Activated CD4-positive, alpha-beta T cell treated with anti-CD3 and anti-CD28 coated beads for 36 hours (primary cell): ENCODE measurements at regions not wholly inside any gene's neighbourhood (a gene's known extent, or its start where the extent isn't known, plus 50 kb on each side); places are given as distances from the start of the nearest gene placed in this dataset.

Experiments used
- ATAC-seq: fragments of 200-7000 bp; cut with Tn5 transposase; one replicate; pipeline ENCODE4 v1.10.0; 2021; ENCODE audit warnings: mild to moderate bottlenecking, moderate library complexity
- CTCF ChIA-PET: fragments of 350-600 bp; sonication (Branson Sonifier 250); formaldehyde crosslinking; loops from one replicate; lab custom pipeline; 2021; ENCODE audit warnings: antibody characterized with exemption; lab: Charles Lee
- POLR2A ChIA-PET: fragments of 350-600 bp; sonication (Branson Sonifier 250); formaldehyde crosslinking; loops from one replicate; lab custom pipeline; 2021; ENCODE audit warnings: antibody characterized with exemption, inconsistent platforms; lab: Charles Lee
- DNase-seq: peaks from one replicate; pipeline ENCODE4 v3.0.0-alpha.2; 2020
- H3K27ac Mint-ChIP-seq: one replicate; pipeline ENCODE4 v1.8.0; 2021; ENCODE audit warnings: mixed read lengths
- H3K27me3 Mint-ChIP-seq: one replicate; pipeline ENCODE4 v1.8.0; 2021; ENCODE audit warnings: mixed read lengths
- H3K36me3 Mint-ChIP-seq: one replicate; pipeline ENCODE4 v1.8.0; 2021; ENCODE audit warnings: low read depth, mixed read lengths
- H3K4me1 Mint-ChIP-seq: one replicate; pipeline ENCODE4 v1.8.0; 2021; ENCODE audit warnings: mixed read lengths
- H3K4me3 Mint-ChIP-seq: one replicate; pipeline ENCODE4 v1.8.0; 2021; ENCODE audit warnings: mild to moderate bottlenecking, moderate library complexity, mixed read lengths
- H3K9me3 Mint-ChIP-seq: one replicate; pipeline ENCODE4 v1.8.0; 2021; ENCODE audit warnings: low read depth, mixed read lengths
- intact Hi-C, 2 experiments: fragments of 100-400 bp; cut with DNase I in 1 of 2; cut with micrococcal nuclease in 1 of 2; formaldehyde crosslinking; loops; one replicate each; pipeline versions ENCODE4 v1.14.2 to v1.15.1; 2022 to 2024; cut with DNase I, micrococcal nuclease

- intact Hi-C loops, result no loop called here
- ChIA-PET CTCF (interaction anchor here (1.7 kb wide), 1 partner anchor 27 kb away, joined by 5 read pairs; no protein-coding TSS in a partner anchor), POLR2A (no interaction called here)
- Mint-ChIP-seq H3K9me3 (no peaks in the 10 kb centered on the region), H3K27ac (no peak overlapping the region), H3K4me3 (no peak overlapping the region), H3K27me3 (peaks cover 4% of the 10 kb centered on the region), H3K36me3 (no peaks in the 10 kb centered on the region), H3K4me1 (no peaks in the 10 kb centered on the region)
- ATAC-seq (no peak), DNase-seq (no peak)
Measured at GRCh38 chr9:14402583-14402982, 88.6 kb upstream of the NFIB start.

- ChIA-PET POLR2A (no interaction called here), CTCF (interaction anchor here (1.7 kb wide), 1 partner anchor 27 kb away, joined by 5 read pairs; no protein-coding TSS in a partner anchor)
- Mint-ChIP-seq H3K27me3 (peaks cover 4% of the 10 kb centered on the region), H3K36me3 (no peaks in the 10 kb centered on the region), H3K9me3 (no peaks in the 10 kb centered on the region), H3K4me1 (no peaks in the 10 kb centered on the region), H3K27ac (no peak overlapping the region), H3K4me3 (no peak overlapping the region)
- no peak for DNase-seq
- no peak for ATAC-seq
- intact Hi-C loops, result no loop called here
Measured at GRCh38 chr9:14401911-14402310, 88.0 kb upstream of the NFIB start.

- Mint-ChIP-seq H3K4me3 (no peak overlapping the region), H3K36me3 (no peaks in the 10 kb centered on the region), H3K27me3 (peaks cover 4% of the 10 kb centered on the region), H3K4me1 (no peaks in the 10 kb centered on the region), H3K27ac (no peak overlapping the region), H3K9me3 (no peaks in the 10 kb centered on the region)
- CTCF ChIA-PET, result no interaction called here
- POLR2A ChIA-PET, result no interaction called here
- intact Hi-C loops, result no loop called here
- no peak for DNase-seq
- no peak for ATAC-seq
Measured at GRCh38 chr9:14400658-14400995, 86.7 kb upstream of the NFIB start.

GRCh38 chr9:14399756-14400657 lies 86.1 kb upstream of the NFIB start:
- Mint-ChIP-seq H3K27ac (no peak overlapping the region), H3K27me3 (peaks cover 4% of the 10 kb centered on the region), H3K4me3 (no peak overlapping the region), H3K4me1 (no peaks in the 10 kb centered on the region), H3K9me3 (no peaks in the 10 kb centered on the region), H3K36me3 (no peaks in the 10 kb centered on the region)
- POLR2A ChIA-PET, result no interaction called here
- DNase-seq, result no peak
- CTCF ChIA-PET, result interaction anchor here (0.6 kb wide), 1 partner anchor 76 kb away, joined by 3 read pairs; no protein-coding TSS in a partner anchor
- no peak for ATAC-seq
- intact Hi-C loops, result no loop called here

- CTCF ChIA-PET, result no interaction called here
- intact Hi-C loops, result no loop called here
- H3K9me3 Mint-ChIP-seq, result no peaks in the 10 kb centered on the region
- DNase-seq (no peak), ATAC-seq (no peak)
- POLR2A ChIA-PET, result no interaction called here
- no peaks in the 10 kb centered on the region for H3K36me3 Mint-ChIP-seq
- H3K27me3 Mint-ChIP-seq, result peaks cover 6% of the 10 kb centered on the region
- no peaks in the 10 kb centered on the region for H3K4me1 Mint-ChIP-seq
- no peak overlapping the region for H3K4me3 Mint-ChIP-seq
- H3K27ac Mint-ChIP-seq, result no peak overlapping the region
Measured at GRCh38 chr9:14398473-14398872, 84.5 kb upstream of the NFIB start.

GRCh38 chr9:14396171-14396570 lies 82.2 kb upstream of the NFIB start:
- peaks cover 5% of the 10 kb centered on the region for H3K9me3 Mint-ChIP-seq
- ChIA-PET CTCF (interaction anchor here (1.0 kb wide), 1 partner anchor 32 kb away, joined by 3 read pairs; no protein-coding TSS in a partner anchor), POLR2A (no interaction called here)
- H3K4me1 Mint-ChIP-seq, result no peaks in the 10 kb centered on the region
- H3K36me3 Mint-ChIP-seq, result no peaks in the 10 kb centered on the region
- DNase-seq, result no peak
- H3K27ac Mint-ChIP-seq, result no peak overlapping the region
- ATAC-seq, result no peak
- intact Hi-C loops, result no loop called here
- no peak overlapping the region for H3K4me3 Mint-ChIP-seq
- peaks cover 3% of the 10 kb centered on the region for H3K27me3 Mint-ChIP-seq

GRCh38 chr9:14395317-14396082 lies 81.6 kb upstream of the NFIB start:
- DNase-seq, result no peak
- no peak for ATAC-seq
- Mint-ChIP-seq H3K4me1 (no peaks in the 10 kb centered on the region), H3K27me3 (peaks cover 2% of the 10 kb centered on the region), H3K4me3 (no peak overlapping the region), H3K9me3 (peaks cover 5% of the 10 kb centered on the region), H3K36me3 (no peaks in the 10 kb centered on the region), H3K27ac (no peak overlapping the region)
- intact Hi-C loops, result no loop called here
- ChIA-PET POLR2A (no interaction called here), CTCF (interaction anchor here (0.8 to 1.0 kb wide), 2 partner anchors 32 to 1152 kb away, joined by 3 read pairs; no protein-coding TSS in a partner anchor)

GRCh38 chr9:14393418-14393817 lies 79.5 kb upstream of the NFIB start:
- Mint-ChIP-seq H3K36me3 (no peaks in the 10 kb centered on the region), H3K4me1 (no peaks in the 10 kb centered on the region), H3K4me3 (no peak overlapping the region), H3K27ac (no peak overlapping the region), H3K9me3 (peaks cover 5% of the 10 kb centered on the region), H3K27me3 (peaks cover 2% of the 10 kb centered on the region)
- DNase-seq, result no peak
- CTCF ChIA-PET, result no interaction called here
- intact Hi-C loops, result no loop called here
- ATAC-seq, result no peak
- POLR2A ChIA-PET, result no interaction called here

GRCh38 chr9:14391620-14392019 lies 77.7 kb upstream of the NFIB start:
- ChIA-PET CTCF (no interaction called here), POLR2A (no interaction called here)
- no peak overlapping the region for H3K4me3 Mint-ChIP-seq
- H3K9me3 Mint-ChIP-seq, result peaks cover 5% of the 10 kb centered on the region
- peaks cover 2% of the 10 kb centered on the region for H3K27me3 Mint-ChIP-seq
- ATAC-seq (no peak), DNase-seq (no peak)
- no peaks in the 10 kb centered on the region for H3K36me3 Mint-ChIP-seq
- no peaks in the 10 kb centered on the region for H3K4me1 Mint-ChIP-seq
- intact Hi-C loops, result no loop called here
- H3K27ac Mint-ChIP-seq, result no peak overlapping the region

- no peak for DNase-seq
- Mint-ChIP-seq H3K27ac (no peak overlapping the region), H3K27me3 (peaks cover 5% of the 10 kb centered on the region), H3K4me1 (no peaks in the 10 kb centered on the region), H3K9me3 (peaks cover 5% of the 10 kb centered on the region), H3K4me3 (no peak overlapping the region), H3K36me3 (no peaks in the 10 kb centered on the region)
- no peak for ATAC-seq
- ChIA-PET CTCF (no interaction called here), POLR2A (no interaction called here)
- intact Hi-C loops, result no loop called here
Measured at GRCh38 chr9:14389657-14390056, 75.7 kb upstream of the NFIB start.

- H3K9me3 Mint-ChIP-seq, result peaks cover 5% of the 10 kb centered on the region
- no peaks in the 10 kb centered on the region for H3K4me1 Mint-ChIP-seq
- no peaks in the 10 kb centered on the region for H3K36me3 Mint-ChIP-seq
- no peak overlapping the region for H3K4me3 Mint-ChIP-seq
- H3K27me3 Mint-ChIP-seq, result peaks cover 4% of the 10 kb centered on the region
- no peak overlapping the region for H3K27ac Mint-ChIP-seq
- no peak for DNase-seq
- intact Hi-C loops, result no loop called here
- ATAC-seq, result no peak
- CTCF ChIA-PET, result no interaction called here
- POLR2A ChIA-PET, result no interaction called here
Measured at GRCh38 chr9:14389146-14389545, 75.2 kb upstream of the NFIB start.

GRCh38 chr9:14383773-14384172 lies 69.8 kb upstream of the NFIB start:
- peaks cover 5% of the 10 kb centered on the region for H3K27me3 Mint-ChIP-seq

More at GRCh38 chr9:14383773-14384172, 69.8 kb upstream of the NFIB start:
- no peak for DNase-seq
- H3K27ac Mint-ChIP-seq, result no peak overlapping the region
- H3K9me3 Mint-ChIP-seq, result no peaks in the 10 kb centered on the region
- H3K4me3 Mint-ChIP-seq, result no peak overlapping the region
- POLR2A ChIA-PET, result no interaction called here
- CTCF ChIA-PET, result no interaction called here
- no peaks in the 10 kb centered on the region for H3K4me1 Mint-ChIP-seq
- no peak for ATAC-seq
- H3K36me3 Mint-ChIP-seq, result no peaks in the 10 kb centered on the region
- intact Hi-C loops, result no loop called here
